Esophagus squamous epithelium (tissue), 4 donors: ENCODE measurements at regions not wholly inside any gene's neighbourhood (a gene's known extent, or its start where the extent isn't known, plus 50 kb on each side); places are given as distances from the start of the nearest gene placed in this dataset.

Source experiments
- CTCF ChIP-seq, 6 experiments: fragments of 450-650 bp in 4 of 6; fragments of 200-600 bp in 2 of 6; sonication (generic) in 2 of 6; IDR thresholded peaks; one replicate each; pipeline ENCODE4 v1.5.1; 2016 to 2019; ENCODE audit warnings: antibody characterized with exemption in 6 of 6, mild to moderate bottlenecking in 4 of 6, moderate library complexity in 4 of 6
- POLR2A ChIP-seq, 4 donors: fragments of 450-650 bp; IDR thresholded peaks; one replicate each; pipeline ENCODE4 v1.6.1; 2017; ENCODE audit warnings: antibody characterized with exemption in 4 of 4, mild to moderate bottlenecking in 4 of 4, moderate library complexity in 3 of 4

GRCh38 chr14:53571641-53572328 lies 384.8 kb downstream of the BMP4 start:
- no peak for TF ChIP-seq CTCF (IDR thresholded peaks at IDR 0.05)
- no peak for TF ChIP-seq POLR2A (IDR thresholded peaks at IDR 0.05)
